OCI-LY1 (cell line): ENCODE measurements at regions not wholly inside any gene's neighbourhood (a gene's known extent, or its start where the extent isn't known, plus 50 kb on each side); places are given as distances from the start of the nearest gene placed in this dataset.

Source experiments
- H2AFZ ChIP-seq: fragments of 200-600 bp; sonication (generic), shearing (Covaris generic); 2 replicates; pipeline ENCODE4 v1.6.0; 2014; ENCODE audit warnings: antibody characterized with exemption, mild to moderate bottlenecking, low read length
- H3F3A ChIP-seq: fragments of 200-600 bp; sonication (generic), shearing (Covaris generic); 2 replicates; pipeline ENCODE4 v1.6.0; 2014; ENCODE audit warnings: mild to moderate bottlenecking, antibody characterized with exemption, low read length, moderate library complexity; ENCODE audit not compliant: insufficient read depth
- H3K27ac ChIP-seq: fragments of 200-600 bp; sonication (generic); 2 replicates; pipeline ENCODE4 v1.5.1; 2014; ENCODE audit warnings: low read length, mixed run types, mild to moderate bottlenecking, low read depth; ENCODE audit not compliant: poor library complexity, severe bottlenecking
- H3K27me3 ChIP-seq: fragments of 200-600 bp; sonication (generic); 2 replicates; pipeline ENCODE4 v1.6.0; 2014; ENCODE audit warnings: antibody characterized with exemption, mild to moderate bottlenecking, low read length, moderate library complexity; ENCODE audit not compliant: insufficient read depth
- H3K36me3 ChIP-seq: fragments of 200-600 bp; sonication (generic); 2 replicates; pipeline ENCODE4 v1.6.1; 2014; ENCODE audit warnings: mild to moderate bottlenecking, antibody characterized with exemption, low read length, moderate library complexity, mixed read lengths; ENCODE audit not compliant: insufficient read depth
- H3K4me1 ChIP-seq: fragments of 200-600 bp; sonication (generic); 2 replicates; pipeline ENCODE4 v1.5.1; 2014; ENCODE audit warnings: mild to moderate bottlenecking, low read length, moderate library complexity; ENCODE audit not compliant: insufficient read depth, severe bottlenecking
- H3K4me2 ChIP-seq: fragments of 200-600 bp; sonication (generic), shearing (Covaris generic); 2 replicates; pipeline ENCODE4 v1.6.1; 2014; ENCODE audit warnings: low read length
- H3K4me3 ChIP-seq: fragments of 200-600 bp; sonication (generic); 2 replicates; pipeline ENCODE4 v1.5.1; 2014; ENCODE audit warnings: low read length, low read depth, mild to moderate bottlenecking, mixed read lengths; ENCODE audit not compliant: poor library complexity, severe bottlenecking
- H3K79me2 ChIP-seq: fragments of 200-600 bp; shearing (Covaris generic); 2 replicates; pipeline ENCODE4 v1.6.1; 2016; ENCODE audit warnings: mixed run types, low read length, mixed read lengths; ENCODE audit not compliant: insufficient read depth
- H3K9ac ChIP-seq: fragments of 200-600 bp; sonication (generic), shearing (Covaris generic); 2 replicates; pipeline ENCODE4 v1.6.1; 2014; ENCODE audit warnings: mild to moderate bottlenecking, low read length, mixed read lengths
- H3K9me2 ChIP-seq: fragments of 200-600 bp; sonication (generic), shearing (Covaris generic); 2 replicates; pipeline ENCODE4 v1.6.1; 2014; ENCODE audit warnings: low read depth, mild to moderate bottlenecking, low read length, mixed read lengths
- H3K9me3 ChIP-seq: fragments of 200-600 bp; shearing (Covaris generic); 2 replicates; pipeline ENCODE4 v1.6.1; 2014; ENCODE audit warnings: low read length, mixed read lengths
- H4K20me1 ChIP-seq: fragments of 200-600 bp; sonication (generic), shearing (Covaris generic); 2 replicates; pipeline ENCODE4 v1.6.0; 2016; ENCODE audit warnings: mild to moderate bottlenecking, low read length; ENCODE audit not compliant: insufficient read depth
- CTCF ChIP-seq: fragments of 200-600 bp; sonication (generic), shearing (Covaris generic); IDR thresholded peaks from 2 replicates; pipeline ENCODE4 v1.5.1; 2017; ENCODE audit warnings: mild to moderate bottlenecking, antibody characterized with exemption, low read length, moderate library complexity, mixed read lengths
- EZH2 ChIP-seq: fragments of 200-600 bp; sonication (generic), shearing (Covaris generic); IDR thresholded peaks from 2 replicates; pipeline ENCODE4 v1.8.0; 2017; ENCODE audit warnings: borderline replicate concordance, mixed run types, mild to moderate bottlenecking, antibody characterized with exemption, low read length, moderate library complexity, mixed read lengths

- no peaks in the 10 kb centered on the region for H3K79me2 ChIP-seq
- H3K4me1 ChIP-seq = no peaks in the 10 kb centered on the region
- no peaks in the 10 kb centered on the region for H3K9me3 ChIP-seq
- no peaks in the 10 kb centered on the region for H3K27me3 ChIP-seq
- H3K9ac ChIP-seq = no peak overlapping the region
- TF ChIP-seq EZH2 = no peak
- TF ChIP-seq CTCF = no peak
- no peaks in the 10 kb centered on the region for H3K36me3 ChIP-seq
- no peak overlapping the region for H3K4me2 ChIP-seq
- no peak overlapping the region for H2AFZ ChIP-seq
- H3K27ac ChIP-seq = no peak overlapping the region
- no peaks in the 10 kb centered on the region for H3K9me2 ChIP-seq
- no peak overlapping the region for H3K4me3 ChIP-seq
- H4K20me1 ChIP-seq = no peaks in the 10 kb centered on the region
- H3F3A ChIP-seq = no peaks in the 10 kb centered on the region
Measured at GRCh38 chr16:66161942-66162341, 204.5 kb upstream of the CDH5 start.

GRCh38 chr16:66161269-66161668 is 205.2 kb upstream of the CDH5 start:
- Histone ChIP-seq H3K27ac (no peak overlapping the region), H3K9ac (no peak overlapping the region), H3K9me2 (no peaks in the 10 kb centered on the region), H3K27me3 (no peaks in the 10 kb centered on the region), H3K4me2 (no peak overlapping the region), H3K4me1 (no peaks in the 10 kb centered on the region), H3K36me3 (no peaks in the 10 kb centered on the region), H4K20me1 (no peaks in the 10 kb centered on the region), H3K9me3 (no peaks in the 10 kb centered on the region), H3F3A (no peaks in the 10 kb centered on the region), H3K4me3 (no peak overlapping the region), H3K79me2 (no peaks in the 10 kb centered on the region), H2AFZ (no peak overlapping the region)
- TF ChIP-seq CTCF (no peak), EZH2 (no peak)

GRCh38 chr16:66159987-66160386 is 206.5 kb upstream of the CDH5 start:
- Histone ChIP-seq H3K79me2 (no peaks in the 10 kb centered on the region), H3K4me3 (no peak overlapping the region), H3K9me3 (no peaks in the 10 kb centered on the region), H3K4me2 (no peak overlapping the region), H3K36me3 (no peaks in the 10 kb centered on the region), H3K27ac (no peak overlapping the region), H3K9me2 (no peaks in the 10 kb centered on the region), H3K27me3 (no peaks in the 10 kb centered on the region), H4K20me1 (no peaks in the 10 kb centered on the region), H3F3A (no peaks in the 10 kb centered on the region), H3K9ac (no peak overlapping the region), H3K4me1 (no peaks in the 10 kb centered on the region), H2AFZ (no peak overlapping the region)
- no peak for TF ChIP-seq EZH2
- no peak for TF ChIP-seq CTCF
